Heart right ventricle (tissue), 16 donors: ENCODE measurements at regions not wholly inside any gene's neighbourhood (a gene's known extent, or its start where the extent isn't known, plus 50 kb on each side); places are given as distances from the start of the nearest gene placed in this dataset.

Experiments used
- ATAC-seq, 8 donors: fragments of 200-7000 bp; cut with Tn5 transposase; one replicate each; pipeline ENCODE4 v1.9.1; 2020; ENCODE audit warnings: mild to moderate bottlenecking in 8 of 8, moderate library complexity in 8 of 8, moderate number of reproducible peaks in 1 of 8
- DNase-seq, 2 donors: peaks; one replicate each; pipeline ENCODE4 v3.0.0-alpha.2; 2020
- H3K27ac ChIP-seq, 10 donors: fragments of 200-600 bp; sonication (generic) in 2 of 10; one replicate each; pipeline versions ENCODE4 v1.5.0 to v1.8.0; 2020 to 2022; ENCODE audit warnings: mild to moderate bottlenecking in 3 of 10
- H3K27me3 ChIP-seq, 7 donors: fragments of 200-600 bp; one replicate each; pipeline ENCODE4 v1.8.0; 2021 to 2022; ENCODE audit warnings: mild to moderate bottlenecking in 2 of 7
- H3K36me3 ChIP-seq, 9 donors: fragments of 200-600 bp; sonication (generic) in 1 of 9; one replicate each; pipeline versions ENCODE4 v1.5.0 to v1.8.0; 2020 to 2022; ENCODE audit warnings: mild to moderate bottlenecking in 2 of 9
- H3K4me1 ChIP-seq, 9 donors: fragments of 200-600 bp; sonication (generic) in 1 of 9; one replicate each; pipeline versions ENCODE4 v1.5.0 to v1.8.0; 2020 to 2022; ENCODE audit warnings: mild to moderate bottlenecking in 4 of 9
- H3K4me3 ChIP-seq, 10 donors: fragments of 200-600 bp; sonication (generic) in 2 of 10; one replicate each; pipeline versions ENCODE4 v1.5.0 to v1.8.0; 2020 to 2022; ENCODE audit warnings: mild to moderate bottlenecking in 7 of 10, moderate library complexity in 2 of 10
- H3K9me3 ChIP-seq, 11 donors: fragments of 200-600 bp in 10 of 11; sonication (generic) in 2 of 11; one replicate each; pipeline versions ENCODE4 v1.5.0 to v1.8.0; 2013 to 2022; ENCODE audit warnings: mild to moderate bottlenecking in 2 of 11, control low read depth in 1 of 11, moderate library complexity in 1 of 11
- WGBS, 2 donors: extraction: QIAGEN DNeasy Blood & Tissue Kit; methylation state at CpG; one replicate each; pipeline ENCODE4 v1.1.7; 2013; ENCODE audit warnings: inconsistent platforms in 1 of 2; 5-methylcytosine and 5-hydroxymethylcytosine counted together
- intact Hi-C, 10 donors: fragments of 100-400 bp; cut with DNase I; formaldehyde crosslinking; loops; one replicate each; pipeline versions ENCODE4 v1.11.1 to v1.14.2; 2022
- TF ChIP-seq, protein P1 (sequence below), 9 donors: fragments of 200-600 bp; sonication (generic) in 2 of 9; IDR thresholded peaks; one replicate each; pipeline versions ENCODE4 v1.5.0 to v1.8.0; 2021 to 2022; ENCODE audit warnings: antibody characterized with exemption in 9 of 9, mild to moderate bottlenecking in 5 of 9, moderate library complexity in 1 of 9
- donor health status: Arrhythmogenic right ventricular cardiomyopathy.
- donor health status: ischemic (EF 13 %, LVEDD 7.1; RV severe dilation, severe dysfunction).
- donor health status: healthy with polysubstance abuse.
- donor health status: DM: no; HTN: yes; CAD: no.
- donor health status: DM: no; HTN: no; CAD: no.
- donor health status: ischemic (EF 25% LVEDD 6.9; RV normal size, moderate dysfunction).
- donor health status: ischemic (EF 25% LVEDD 5.7; RV mildly dilated, moderate dysfunction).
- donor health status: healthy.
- donor health status: DM: yes; HTN: yes; CAD: no.
- donor health status: Ischemic cardiomyopathy.
- donor health status: ischemic (EF 35%, LVEDD 5.7; RV mildly dilated, moderate dysfunction).
- donor health status: nonischemic (EF 11% LVEDD 7.7; RV severe dilation, severe dysfunction).
- donor health status: DM: yes; HTN: yes; CAD: no.
- donor health status: PGD.
- donor health status: ischemic (EF 29% LVEDD 5.4; RV normal size, mild dysfunction).
- donor health status: nonischemic (EF 23%, LVEDD 6.1; RV moderate dilation, normal function).

DNA sequence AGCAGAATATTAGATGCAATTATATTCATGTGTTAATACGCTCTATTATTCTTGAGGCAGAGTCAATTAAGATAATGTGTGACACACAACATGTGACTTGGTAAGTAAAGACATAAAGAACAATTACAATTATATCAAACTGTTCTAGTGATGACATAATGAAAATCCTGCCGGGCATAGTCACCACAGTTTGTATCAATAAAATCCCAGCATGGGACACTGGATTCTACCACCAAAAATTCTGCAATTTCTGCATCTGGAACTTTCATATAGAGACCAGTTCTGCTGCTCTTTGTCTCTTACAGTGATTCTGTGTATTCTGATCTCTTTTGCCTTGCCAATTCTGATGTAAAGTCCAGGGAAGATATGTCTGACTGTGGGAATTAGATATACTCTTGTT, 495.6 kb upstream of the LRRC4C start:
- TF ChIP-seq, protein P1, sequence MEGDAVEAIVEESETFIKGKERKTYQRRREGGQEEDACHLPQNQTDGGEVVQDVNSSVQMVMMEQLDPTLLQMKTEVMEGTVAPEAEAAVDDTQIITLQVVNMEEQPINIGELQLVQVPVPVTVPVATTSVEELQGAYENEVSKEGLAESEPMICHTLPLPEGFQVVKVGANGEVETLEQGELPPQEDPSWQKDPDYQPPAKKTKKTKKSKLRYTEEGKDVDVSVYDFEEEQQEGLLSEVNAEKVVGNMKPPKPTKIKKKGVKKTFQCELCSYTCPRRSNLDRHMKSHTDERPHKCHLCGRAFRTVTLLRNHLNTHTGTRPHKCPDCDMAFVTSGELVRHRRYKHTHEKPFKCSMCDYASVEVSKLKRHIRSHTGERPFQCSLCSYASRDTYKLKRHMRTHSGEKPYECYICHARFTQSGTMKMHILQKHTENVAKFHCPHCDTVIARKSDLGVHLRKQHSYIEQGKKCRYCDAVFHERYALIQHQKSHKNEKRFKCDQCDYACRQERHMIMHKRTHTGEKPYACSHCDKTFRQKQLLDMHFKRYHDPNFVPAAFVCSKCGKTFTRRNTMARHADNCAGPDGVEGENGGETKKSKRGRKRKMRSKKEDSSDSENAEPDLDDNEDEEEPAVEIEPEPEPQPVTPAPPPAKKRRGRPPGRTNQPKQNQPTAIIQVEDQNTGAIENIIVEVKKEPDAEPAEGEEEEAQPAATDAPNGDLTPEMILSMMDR (IDR thresholded peaks at IDR 0.05), result no peak
- Histone ChIP-seq H3K27ac (no peak overlapping the region), H3K36me3 (no peaks in the 10 kb centered on the region), H3K4me1 (no peaks in the 10 kb centered on the region), H3K27me3 (no peaks in the 10 kb centered on the region), H3K9me3 (peaks cover 0 to 21% (median 0%) of the 10 kb centered on the region in 11 donors), H3K4me3 (no peak overlapping the region)
- 75 to 76% methylated on average over 2 of the region's 2 CpGs for WGBS, 2 donors
- no peak for ATAC-seq
- intact Hi-C loops, result no loop called here
- no peak for DNase-seq

DNA sequence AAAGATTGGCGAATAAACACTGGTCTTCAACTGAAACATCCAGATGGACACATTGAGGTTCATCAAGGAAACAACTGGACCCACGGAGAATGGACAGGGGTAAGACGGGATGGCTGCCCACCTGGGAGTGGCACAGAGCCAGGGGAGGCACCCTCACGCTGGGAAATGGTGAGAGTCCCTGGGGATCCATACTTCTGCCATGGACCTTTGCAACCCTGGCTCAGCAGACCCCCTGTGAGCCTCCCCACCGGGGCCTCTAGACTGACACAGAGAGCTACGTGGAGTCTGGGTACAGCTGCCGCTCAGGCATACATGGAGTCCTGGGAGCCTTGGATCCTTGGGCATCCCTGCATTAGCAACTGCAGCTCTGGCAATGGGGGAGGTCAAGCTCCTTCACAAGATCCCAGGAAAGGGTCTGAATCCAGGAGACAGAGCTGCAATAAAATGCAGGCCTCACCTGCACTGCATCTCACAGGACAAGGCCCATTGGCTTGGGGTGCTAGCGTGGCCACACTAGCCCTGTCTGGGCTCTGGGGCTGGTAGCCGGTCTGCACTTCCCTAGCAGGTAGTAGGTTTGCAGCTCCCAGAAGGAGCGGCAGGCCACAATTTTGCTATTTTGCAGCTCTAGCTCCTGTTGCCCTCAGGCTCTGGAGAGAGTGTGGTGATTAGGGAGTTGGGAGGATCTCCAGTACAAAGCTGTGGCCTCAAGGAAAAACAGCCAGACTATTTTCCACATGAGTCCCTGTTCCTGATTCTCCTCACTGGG, 496.4 kb upstream of the LRRC4C start:
- TF ChIP-seq, protein P1 (IDR thresholded peaks at IDR 0.05), result no peak
- intact Hi-C loops, result no loop called here
- 86 to 87% methylated on average over 10 of the region's 10 CpGs for WGBS, 2 donors
- DNase-seq, result no peak
- no peak for ATAC-seq
- no peak overlapping the region for H3K4me3 ChIP-seq
- peaks cover 0 to 25% (median 0%) of the 10 kb centered on the region in 11 donors for H3K9me3 ChIP-seq
- no peaks in the 10 kb centered on the region for H3K4me1 ChIP-seq
- no peaks in the 10 kb centered on the region for H3K36me3 ChIP-seq
- H3K27me3 ChIP-seq, result no peaks in the 10 kb centered on the region
- H3K27ac ChIP-seq, result no peak overlapping the region

DNA sequence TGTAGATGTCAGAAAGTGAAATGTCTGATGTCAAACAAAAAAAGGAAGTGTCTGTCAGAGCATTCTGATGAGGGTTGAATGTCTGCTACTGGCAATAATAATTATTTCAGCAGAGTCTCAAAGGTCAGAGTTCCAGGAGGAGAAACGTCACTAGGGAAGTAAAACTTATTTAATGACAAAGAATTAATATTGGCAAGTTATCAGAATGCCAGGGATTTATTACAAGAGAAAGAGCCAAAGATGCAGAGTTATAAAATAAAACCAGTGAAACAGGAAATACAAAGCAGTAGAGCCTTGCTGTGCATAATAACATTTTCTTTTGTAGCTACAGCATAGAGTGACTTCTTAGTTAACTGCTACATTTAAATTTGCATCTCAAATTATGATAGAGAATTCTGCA, 504.0 kb upstream of the LRRC4C start:
- H3K36me3 ChIP-seq, result no peaks in the 10 kb centered on the region
- peaks cover 0 to 12% (median 0%) of the 10 kb centered on the region in 11 donors for H3K9me3 ChIP-seq
- H3K4me3 ChIP-seq, result no peak overlapping the region
- TF ChIP-seq, protein P1 (IDR thresholded peaks at IDR 0.05), result no peak
- 29 to 35% methylated on average over 1 of the region's 1 CpG for whole genome bisulfite sequencing, 2 donors
- H3K27ac ChIP-seq, result no peak overlapping the region
- no peak for DNase-seq
- ATAC-seq, result no peak
- intact Hi-C loops, result no loop called here
- H3K27me3 ChIP-seq, result no peaks in the 10 kb centered on the region
- H3K4me1 ChIP-seq, result no peaks in the 10 kb centered on the region

DNA sequence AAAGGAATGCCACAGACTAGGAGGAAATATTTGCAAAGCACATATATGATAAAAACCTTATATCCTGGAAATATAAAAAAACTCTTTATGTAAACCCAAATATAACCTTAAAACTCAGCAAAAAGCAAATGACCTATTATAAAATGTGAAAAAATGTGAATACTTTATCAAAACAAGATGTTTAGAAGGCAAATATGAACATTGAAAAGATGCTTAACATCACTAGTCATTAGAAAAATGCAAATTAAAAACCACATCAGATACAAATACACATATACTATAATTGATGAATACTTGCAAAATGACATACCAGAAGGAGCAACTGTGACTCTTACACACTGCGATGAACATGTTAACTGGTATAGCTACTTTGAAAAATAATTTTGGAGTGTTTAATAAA, 511.2 kb upstream of the LRRC4C start:
- Histone ChIP-seq H3K4me1 (no peaks in the 10 kb centered on the region), H3K4me3 (no peak overlapping the region), H3K9me3 (peaks cover 0 to 17% (median 0%) of the 10 kb centered on the region in 11 donors), H3K27me3 (no peaks in the 10 kb centered on the region), H3K36me3 (no peaks in the 10 kb centered on the region), H3K27ac (no peak overlapping the region)
- intact Hi-C loops, result no loop called here
- TF ChIP-seq, protein P1 (IDR thresholded peaks at IDR 0.05), result no peak
- ATAC-seq, result no peak
- 95 to 97% methylated on average over 1 of the region's 1 CpG for WGBS, 2 donors
- DNase-seq, result no peak
